IgD-negative memory B cell (primary cell): ENCODE measurements at regions not wholly inside any gene's neighbourhood (a gene's known extent, or its start where the extent isn't known, plus 50 kb on each side); places are given as distances from the start of the nearest gene placed in this dataset.
A peak's percentile ranks its signal among the peaks of the same experiment; 100 is the strongest.
"Not testable (repeated sequence)": the region's sequence is repeated elsewhere in the genome, so short reads cannot be mapped to it uniquely, and the experiment has no call there.

Experiments used
- H3K27ac Mint-ChIP-seq, 3 donors: one replicate each; pipeline ENCODE4 v1.8.0; 2020 to 2022; ENCODE audit warnings: mild to moderate bottlenecking in 3 of 3, mixed read lengths in 3 of 3, moderate library complexity in 1 of 3
- H3K27me3 Mint-ChIP-seq: one replicate; pipeline ENCODE4 v1.8.0; 2021; ENCODE audit warnings: mixed read lengths
- H3K36me3 Mint-ChIP-seq: one replicate; pipeline ENCODE4 v1.8.0; 2020; ENCODE audit warnings: mild to moderate bottlenecking, mixed read lengths
- H3K4me1 Mint-ChIP-seq, 3 donors: one replicate each; pipeline ENCODE4 v1.8.0; 2020 to 2022; ENCODE audit warnings: mixed read lengths in 3 of 3, mild to moderate bottlenecking in 1 of 3
- H3K4me3 Mint-ChIP-seq, 4 donors: one replicate each; pipeline ENCODE4 v1.8.0; 2020 to 2022; ENCODE audit warnings: mild to moderate bottlenecking in 4 of 4, mixed read lengths in 4 of 4, moderate library complexity in 3 of 4
- H3K9me3 Mint-ChIP-seq, 3 donors: one replicate each; pipeline ENCODE4 v1.8.0; 2020 to 2021; ENCODE audit warnings: mixed read lengths in 3 of 3, mild to moderate bottlenecking in 1 of 3

GRCh38 chr10:8868924-8869323 lies 814.4 kb downstream of the GATA3 start:
- H3K27ac Mint-ChIP-seq, H3K9me3 Mint-ChIP-seq, H3K36me3 Mint-ChIP-seq, H3K4me1 Mint-ChIP-seq, H3K4me3 Mint-ChIP-seq, H3K27me3 Mint-ChIP-seq: not testable (repeated sequence)

GRCh38 chr10:8873310-8873709 lies 818.8 kb downstream of the GATA3 start:
- H3K9me3 Mint-ChIP-seq, result peaks cover 0 to 4% (median 0%) of the 10 kb centered on the region in 3 donors
- no peak overlapping the region for H3K27ac Mint-ChIP-seq
- no peaks in the 10 kb centered on the region for H3K4me1 Mint-ChIP-seq
- H3K27me3 Mint-ChIP-seq, result no peaks in the 10 kb centered on the region
- H3K4me3 Mint-ChIP-seq, result no peak overlapping the region
- H3K36me3 Mint-ChIP-seq, result no peaks in the 10 kb centered on the region

GRCh38 chr10:8874268-8874667 lies 819.8 kb downstream of the GATA3 start:
- no peaks in the 10 kb centered on the region for H3K4me1 Mint-ChIP-seq
- no peak overlapping the region for H3K27ac Mint-ChIP-seq
- peaks cover 0 to 4% (median 0%) of the 10 kb centered on the region in 3 donors for H3K9me3 Mint-ChIP-seq
- H3K27me3 Mint-ChIP-seq, result no peaks in the 10 kb centered on the region
- no peaks in the 10 kb centered on the region for H3K36me3 Mint-ChIP-seq
- H3K4me3 Mint-ChIP-seq, result no peak overlapping the region

- H3K9me3 Mint-ChIP-seq, result peaks cover 0 to 4% (median 0%) of the 10 kb centered on the region in 3 donors
- no peak overlapping the region for H3K4me3 Mint-ChIP-seq
- H3K36me3 Mint-ChIP-seq, result no peaks in the 10 kb centered on the region
- H3K27me3 Mint-ChIP-seq, result no peaks in the 10 kb centered on the region
- no peaks in the 10 kb centered on the region for H3K4me1 Mint-ChIP-seq
- no peak overlapping the region for H3K27ac Mint-ChIP-seq
These were observed 820.5 kb downstream of the GATA3 start for GRCh38 chr10:8874972-8875371.

GRCh38 chr10:8876171-8876570 lies 821.7 kb downstream of the GATA3 start:
- Mint-ChIP-seq H3K36me3 (no peaks in the 10 kb centered on the region), H3K27me3 (no peaks in the 10 kb centered on the region), H3K27ac (no peak overlapping the region), H3K9me3 (peaks cover 0 to 4% (median 0%) of the 10 kb centered on the region in 3 donors), H3K4me1 (no peaks in the 10 kb centered on the region), H3K4me3 (no peak overlapping the region)

- Mint-ChIP-seq H3K27me3 (no peaks in the 10 kb centered on the region), H3K4me3 (no peak overlapping the region)
These were observed 835.0 kb downstream of the GATA3 start for GRCh38 chr10:8889538-8889937.

GRCh38 chr10:8893102-8893501 lies 838.6 kb downstream of the GATA3 start:
- Mint-ChIP-seq H3K4me1 (peaks cover 0 to 2% (median 0%) of the 10 kb centered on the region in 3 donors), H3K9me3 (peaks cover 0 to 5% (median 0%) of the 10 kb centered on the region in 3 donors), H3K27me3 (no peaks in the 10 kb centered on the region), H3K36me3 (no peaks in the 10 kb centered on the region), H3K4me3 (no peak overlapping the region), H3K27ac (peak overlapping the region in 1 of 3 donors; percentile 6)

More at GRCh38 chr10:8889538-8889937, 835.0 kb downstream of the GATA3 start:
- H3K27ac Mint-ChIP-seq, result no peak overlapping the region
- H3K9me3 Mint-ChIP-seq, result peaks cover 0 to 16% (median 0%) of the 10 kb centered on the region in 3 donors
- no peaks in the 10 kb centered on the region for H3K36me3 Mint-ChIP-seq
- H3K4me1 Mint-ChIP-seq, result peaks cover 0 to 2% (median 0%) of the 10 kb centered on the region in 3 donors

GRCh38 chr10:8894148-8894547 lies 839.7 kb downstream of the GATA3 start:
- Mint-ChIP-seq H3K27me3 (no peaks in the 10 kb centered on the region), H3K36me3 (no peaks in the 10 kb centered on the region), H3K27ac (no peak overlapping the region), H3K4me3 (no peak overlapping the region), H3K4me1 (peaks cover 0 to 2% (median 0%) of the 10 kb centered on the region in 3 donors), H3K9me3 (no peaks in the 10 kb centered on the region)

- H3K27me3 Mint-ChIP-seq, result no peaks in the 10 kb centered on the region
- H3K4me3 Mint-ChIP-seq, result no peak overlapping the region
- no peaks in the 10 kb centered on the region for H3K9me3 Mint-ChIP-seq
- H3K36me3 Mint-ChIP-seq, result no peaks in the 10 kb centered on the region
- no peaks in the 10 kb centered on the region for H3K4me1 Mint-ChIP-seq
- H3K27ac Mint-ChIP-seq, result no peak overlapping the region
These were observed 843.3 kb downstream of the GATA3 start for GRCh38 chr10:8897769-8898168.

GRCh38 chr10:8898745-8899330 lies 844.4 kb downstream of the GATA3 start:
- H3K4me1 Mint-ChIP-seq, result no peaks in the 10 kb centered on the region
- H3K27me3 Mint-ChIP-seq, result no peaks in the 10 kb centered on the region
- no peaks in the 10 kb centered on the region for H3K36me3 Mint-ChIP-seq
- H3K9me3 Mint-ChIP-seq, result no peaks in the 10 kb centered on the region
- H3K4me3 Mint-ChIP-seq, result no peak overlapping the region
- H3K27ac Mint-ChIP-seq, result no peak overlapping the region

- Mint-ChIP-seq H3K4me1 (no peaks in the 10 kb centered on the region), H3K36me3 (no peaks in the 10 kb centered on the region), H3K27me3 (no peaks in the 10 kb centered on the region), H3K4me3 (no peak overlapping the region), H3K27ac (no peak overlapping the region), H3K9me3 (peaks cover 0 to 1% (median 0%) of the 10 kb centered on the region in 3 donors)
These were observed 848.4 kb downstream of the GATA3 start for GRCh38 chr10:8902926-8903325.

GRCh38 chr10:8908013-8908412 lies 853.5 kb downstream of the GATA3 start:
- peaks cover 0 to 1% (median 0%) of the 10 kb centered on the region in 3 donors for H3K9me3 Mint-ChIP-seq
- peaks cover 2% of the 10 kb centered on the region for H3K36me3 Mint-ChIP-seq
- H3K4me3 Mint-ChIP-seq, result no peak overlapping the region
- H3K4me1 Mint-ChIP-seq, result no peaks in the 10 kb centered on the region
- no peak overlapping the region for H3K27ac Mint-ChIP-seq
- no peaks in the 10 kb centered on the region for H3K27me3 Mint-ChIP-seq

- Mint-ChIP-seq H3K4me3 (no peak overlapping the region), H3K36me3 (peaks cover 2% of the 10 kb centered on the region), H3K27ac (no peak overlapping the region), H3K27me3 (no peaks in the 10 kb centered on the region), H3K4me1 (no peaks in the 10 kb centered on the region), H3K9me3 (peaks cover 0 to 1% (median 0%) of the 10 kb centered on the region in 3 donors)
These were observed 855.8 kb downstream of the GATA3 start for GRCh38 chr10:8910314-8910713.

GRCh38 chr10:8911032-8911431 lies 856.5 kb downstream of the GATA3 start:
- Mint-ChIP-seq H3K27me3 (no peaks in the 10 kb centered on the region), H3K27ac (no peak overlapping the region), H3K4me1 (no peaks in the 10 kb centered on the region), H3K9me3 (peaks cover 0 to 1% (median 0%) of the 10 kb centered on the region in 3 donors), H3K36me3 (peaks cover 2% of the 10 kb centered on the region), H3K4me3 (no peak overlapping the region)

GRCh38 chr10:8912108-8912507 lies 857.6 kb downstream of the GATA3 start:
- Mint-ChIP-seq H3K9me3 (peaks cover 0 to 1% (median 0%) of the 10 kb centered on the region in 3 donors), H3K27ac (no peak overlapping the region), H3K4me3 (no peak overlapping the region), H3K36me3 (peaks cover 2% of the 10 kb centered on the region), H3K27me3 (no peaks in the 10 kb centered on the region), H3K4me1 (no peaks in the 10 kb centered on the region)

- Mint-ChIP-seq H3K9me3 (peaks cover 0 to 1% (median 0%) of the 10 kb centered on the region in 3 donors), H3K36me3 (peaks cover 2% of the 10 kb centered on the region), H3K27me3 (no peaks in the 10 kb centered on the region), H3K27ac (no peak overlapping the region), H3K4me1 (no peaks in the 10 kb centered on the region), H3K4me3 (no peak overlapping the region)
These were observed 859.2 kb downstream of the GATA3 start for GRCh38 chr10:8913720-8914119.
